Fibroblast of lung (primary cell): ENCODE measurements at regions not wholly inside any gene's neighbourhood (a gene's known extent, or its start where the extent isn't known, plus 50 kb on each side); places are given as distances from the start of the nearest gene placed in this dataset.

Experiments used
- DNase-seq, 2 donors: peaks; one replicate each; pipeline versions ENCODE4 v3.0.0 to v3.0.0-alpha.2; 2010; ENCODE audit warnings: low read depth in 2 of 2
- H2AFZ ChIP-seq: 2 replicates; pipeline ENCODE4 v1.5.1; 2012; ENCODE audit warnings: low read length, control low read depth, inconsistent platforms
- H3K27ac ChIP-seq: 2 replicates; pipeline ENCODE4 v1.5.1; 2011; ENCODE audit warnings: low read length, control low read depth; ENCODE audit not compliant: insufficient read depth
- H3K27me3 ChIP-seq: 2 replicates; pipeline ENCODE4 v1.5.1; 2011; ENCODE audit warnings: mild to moderate bottlenecking, low read length; ENCODE audit not compliant: control insufficient read depth, insufficient read depth
- H3K36me3 ChIP-seq: 2 replicates; pipeline ENCODE4 v1.5.1; 2011; ENCODE audit warnings: low read length; ENCODE audit not compliant: control insufficient read depth, insufficient read depth
- H3K4me1 ChIP-seq: 2 replicates; pipeline ENCODE4 v1.5.1; 2011; ENCODE audit warnings: low read length; ENCODE audit not compliant: control insufficient read depth, insufficient read depth; ENCODE audit errors: extremely low read depth
- H3K4me2 ChIP-seq: 2 replicates; pipeline ENCODE4 v1.5.1; 2011; ENCODE audit warnings: low read length, control low read depth; ENCODE audit not compliant: insufficient read depth; ENCODE audit errors: extremely low read depth
- H3K4me3 ChIP-seq, 4 experiments: fragments of 200-600 bp in 1 of 4; sonication (generic) in 1 of 4; replicated peaks in 1 of 4; 2 replicates each; pipeline ENCODE4 v1.5.1; 2011 to 2016; ENCODE audit warnings: low read length in 4 of 4, low read depth in 3 of 4, mild to moderate bottlenecking in 3 of 4, control low read depth in 2 of 4, inconsistent platforms in 1 of 4, mixed read lengths in 1 of 4; ENCODE audit not compliant: insufficient read depth in 1 of 4; ENCODE audit errors: control extremely low read depth in 1 of 4
- H3K79me2 ChIP-seq: 2 replicates; pipeline ENCODE4 v1.5.1; 2012; ENCODE audit warnings: mild to moderate bottlenecking, low read length, inconsistent platforms; ENCODE audit not compliant: control insufficient read depth, insufficient read depth
- H3K9ac ChIP-seq: 2 replicates; pipeline ENCODE4 v1.5.1; 2011; ENCODE audit warnings: mild to moderate bottlenecking, low read length, control low read depth; ENCODE audit not compliant: insufficient read depth
- H3K9me3 ChIP-seq: 2 replicates; pipeline ENCODE4 v1.5.1; 2012; ENCODE audit warnings: low read depth, low read length; ENCODE audit not compliant: control insufficient read depth, insufficient read depth
- H4K20me1 ChIP-seq: 2 replicates; pipeline ENCODE4 v1.5.1; 2011; ENCODE audit warnings: low read length; ENCODE audit not compliant: control insufficient read depth, insufficient read depth; ENCODE audit errors: extremely low read depth
- EZH2 ChIP-seq: IDR thresholded peaks from 2 replicates; pipeline ENCODE4 v1.5.1; 2012; ENCODE audit warnings: low read length, control low read depth, mild to moderate bottlenecking; ENCODE audit errors: missing control alignments
- TF ChIP-seq, protein P1 (sequence below), 2 donors: IDR thresholded peaks in 1 of 2; conservative IDR thresholded peaks in 1 of 2; 1 replicate in 1 of 2; 2 replicates in 1 of 2; pipeline ENCODE4 v1.5.1; 2011 to 2012; ENCODE audit warnings: low read length in 2 of 2, control low read depth in 1 of 2, inconsistent platforms in 1 of 2, low read depth in 1 of 2, mild to moderate bottlenecking in 1 of 2

DNA sequence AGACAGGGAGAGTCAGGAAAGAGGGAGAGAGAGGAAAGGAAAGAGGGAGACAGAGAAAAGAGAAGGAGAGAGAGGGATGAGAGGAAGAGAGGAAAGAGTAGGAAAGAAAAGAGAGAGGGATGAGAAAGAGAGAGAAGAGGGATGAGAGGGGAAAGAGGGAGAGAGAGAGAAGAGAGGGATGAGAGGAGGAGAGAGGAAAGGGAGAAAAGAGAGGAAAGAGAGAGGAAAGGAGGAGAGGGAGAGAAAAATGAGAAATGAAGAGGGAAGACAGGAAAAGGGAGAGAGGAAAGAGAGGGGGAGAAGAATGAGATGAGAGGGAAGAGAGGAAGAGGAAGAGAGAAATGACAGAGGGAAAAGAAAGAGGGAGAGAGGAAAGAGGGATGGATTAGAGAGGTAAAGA, 207.0 kb upstream of the SKOR2 start:
- H3K4me3 ChIP-seq: no peak overlapping the region
- no peak for TF ChIP-seq EZH2
- TF ChIP-seq, protein P1, sequence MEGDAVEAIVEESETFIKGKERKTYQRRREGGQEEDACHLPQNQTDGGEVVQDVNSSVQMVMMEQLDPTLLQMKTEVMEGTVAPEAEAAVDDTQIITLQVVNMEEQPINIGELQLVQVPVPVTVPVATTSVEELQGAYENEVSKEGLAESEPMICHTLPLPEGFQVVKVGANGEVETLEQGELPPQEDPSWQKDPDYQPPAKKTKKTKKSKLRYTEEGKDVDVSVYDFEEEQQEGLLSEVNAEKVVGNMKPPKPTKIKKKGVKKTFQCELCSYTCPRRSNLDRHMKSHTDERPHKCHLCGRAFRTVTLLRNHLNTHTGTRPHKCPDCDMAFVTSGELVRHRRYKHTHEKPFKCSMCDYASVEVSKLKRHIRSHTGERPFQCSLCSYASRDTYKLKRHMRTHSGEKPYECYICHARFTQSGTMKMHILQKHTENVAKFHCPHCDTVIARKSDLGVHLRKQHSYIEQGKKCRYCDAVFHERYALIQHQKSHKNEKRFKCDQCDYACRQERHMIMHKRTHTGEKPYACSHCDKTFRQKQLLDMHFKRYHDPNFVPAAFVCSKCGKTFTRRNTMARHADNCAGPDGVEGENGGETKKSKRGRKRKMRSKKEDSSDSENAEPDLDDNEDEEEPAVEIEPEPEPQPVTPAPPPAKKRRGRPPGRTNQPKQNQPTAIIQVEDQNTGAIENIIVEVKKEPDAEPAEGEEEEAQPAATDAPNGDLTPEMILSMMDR (conservative IDR thresholded peaks at IDR 0.05 in 1 of 2, IDR thresholded peaks at IDR 0.05 in 1 of 2; ENCODE audit: low read depth in 1 of 2, low read length in 2 of 2): no peak

DNA sequence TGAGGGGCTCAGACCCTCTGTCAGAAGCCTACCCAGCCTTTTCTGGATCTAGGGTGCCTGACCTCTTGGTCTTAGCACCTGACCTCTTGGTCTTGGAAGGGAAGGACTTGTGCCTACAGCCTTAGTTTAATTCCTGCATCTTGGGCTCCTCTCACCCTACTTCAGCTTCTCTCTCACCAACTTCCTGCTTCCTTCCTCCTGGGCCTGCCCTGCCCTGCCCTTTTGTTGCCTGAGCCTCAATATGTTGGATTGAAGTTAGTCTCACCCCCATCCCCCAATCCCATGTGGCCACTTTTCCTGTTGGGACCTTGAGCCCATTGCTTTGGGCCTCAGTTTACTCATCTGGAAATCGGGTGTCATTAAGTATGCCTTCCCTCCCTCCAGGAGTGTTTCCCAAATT, 206.2 kb upstream of the SKOR2 start:
- DNase-seq: no peak
- no peak overlapping the region for H2AFZ ChIP-seq
- H3K4me2 ChIP-seq: no peak overlapping the region
- no peaks in the 10 kb centered on the region for H3K79me2 ChIP-seq
- H4K20me1 ChIP-seq: no peaks in the 10 kb centered on the region
- TF ChIP-seq, protein P1 (conservative IDR thresholded peaks at IDR 0.05 in 1 of 2, IDR thresholded peaks at IDR 0.05 in 1 of 2; ENCODE audit: low read depth in 1 of 2, low read length in 2 of 2): no peak
- TF ChIP-seq EZH2: no peak
- no peak overlapping the region for H3K27ac ChIP-seq
- no peak overlapping the region for H3K4me3 ChIP-seq
- no peak overlapping the region for H3K9ac ChIP-seq
- H3K9me3 ChIP-seq: no peaks in the 10 kb centered on the region
- no peaks in the 10 kb centered on the region for H3K4me1 ChIP-seq
- no peaks in the 10 kb centered on the region for H3K27me3 ChIP-seq
- H3K36me3 ChIP-seq: no peaks in the 10 kb centered on the region

More for the DNA sequence above, 207.0 kb upstream of the SKOR2 start:
- no peak for DNase-seq
- Histone ChIP-seq H3K27ac (no peak overlapping the region), H3K36me3 (no peaks in the 10 kb centered on the region), H3K27me3 (no peaks in the 10 kb centered on the region), H3K4me2 (no peak overlapping the region), H4K20me1 (no peaks in the 10 kb centered on the region), H3K79me2 (no peaks in the 10 kb centered on the region), H2AFZ (no peak overlapping the region), H3K9me3 (no peaks in the 10 kb centered on the region), H3K9ac (no peak overlapping the region), H3K4me1 (no peaks in the 10 kb centered on the region)

DNA sequence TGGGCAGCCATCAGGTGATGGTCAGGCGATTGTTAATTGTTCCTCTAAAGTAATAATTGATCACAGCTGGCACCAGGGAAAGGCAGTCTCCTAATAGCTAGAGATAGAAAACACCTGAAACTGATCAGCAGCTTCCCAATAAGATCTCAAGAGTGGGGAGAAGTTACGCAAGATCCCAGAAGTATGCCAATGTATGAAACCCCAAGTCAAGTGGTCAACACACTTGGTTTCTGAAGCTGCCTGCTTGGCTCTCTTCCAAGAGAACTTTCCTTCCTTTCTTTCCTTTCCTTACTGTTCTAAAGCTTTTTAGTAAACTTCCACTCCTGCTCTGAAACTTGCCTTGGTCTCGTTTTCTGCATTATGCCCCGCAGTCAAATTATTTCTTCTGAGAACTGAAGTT, 201.6 kb upstream of the SKOR2 start:
- Histone ChIP-seq H3K4me1 (no peaks in the 10 kb centered on the region), H3K9me3 (no peaks in the 10 kb centered on the region), H4K20me1 (no peaks in the 10 kb centered on the region), H2AFZ (no peak overlapping the region), H3K9ac (no peak overlapping the region), H3K36me3 (no peaks in the 10 kb centered on the region), H3K27ac (no peak overlapping the region), H3K27me3 (no peaks in the 10 kb centered on the region), H3K4me2 (no peak overlapping the region), H3K79me2 (no peaks in the 10 kb centered on the region), H3K4me3 (no peak overlapping the region)
- TF ChIP-seq, protein P1 (conservative IDR thresholded peaks at IDR 0.05 in 1 of 2, IDR thresholded peaks at IDR 0.05 in 1 of 2; ENCODE audit: low read depth in 1 of 2, low read length in 2 of 2): no peak
- no peak for TF ChIP-seq EZH2
- DNase-seq: no peak
